HuH-7.5 (cell line): ENCODE measurements at regions not wholly inside any gene's neighbourhood (a gene's known extent, or its start where the extent isn't known, plus 50 kb on each side); places are given as distances from the start of the nearest gene placed in this dataset.
"Not testable (repeated sequence)": the region's sequence is repeated elsewhere in the genome, so short reads cannot be mapped to it uniquely, and the experiment has no call there.

Experiments
- DNase-seq: peaks from one replicate; pipeline ENCODE4 v3.0.0; 2011; ENCODE audit warnings: low spot score

- no peak for DNase-seq
Measured at GRCh38 chr2:72031346-72032110, 116.1 kb downstream of the CYP26B1 start.

DNA sequence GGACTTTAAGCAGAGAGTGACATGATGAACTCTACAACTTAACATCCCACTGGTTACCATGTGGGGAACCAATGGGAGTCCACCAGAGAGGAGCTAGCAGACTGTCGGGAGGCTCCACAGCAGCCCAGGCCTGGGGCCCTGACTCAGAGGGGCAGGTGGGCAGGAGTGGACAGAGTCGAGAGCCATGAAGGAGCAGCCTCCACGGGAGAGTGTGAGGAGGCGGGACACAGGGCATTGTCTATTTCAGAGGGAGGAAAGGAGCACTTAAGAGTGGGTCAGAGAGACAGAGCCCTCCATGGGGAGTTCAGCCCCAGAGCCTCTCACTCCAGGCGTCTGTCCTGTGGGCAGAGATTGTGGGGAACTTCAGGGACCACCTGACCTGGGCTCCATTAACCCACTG is 118.7 kb downstream of the CYP26B1 start:
- no peak for DNase-seq

DNA sequence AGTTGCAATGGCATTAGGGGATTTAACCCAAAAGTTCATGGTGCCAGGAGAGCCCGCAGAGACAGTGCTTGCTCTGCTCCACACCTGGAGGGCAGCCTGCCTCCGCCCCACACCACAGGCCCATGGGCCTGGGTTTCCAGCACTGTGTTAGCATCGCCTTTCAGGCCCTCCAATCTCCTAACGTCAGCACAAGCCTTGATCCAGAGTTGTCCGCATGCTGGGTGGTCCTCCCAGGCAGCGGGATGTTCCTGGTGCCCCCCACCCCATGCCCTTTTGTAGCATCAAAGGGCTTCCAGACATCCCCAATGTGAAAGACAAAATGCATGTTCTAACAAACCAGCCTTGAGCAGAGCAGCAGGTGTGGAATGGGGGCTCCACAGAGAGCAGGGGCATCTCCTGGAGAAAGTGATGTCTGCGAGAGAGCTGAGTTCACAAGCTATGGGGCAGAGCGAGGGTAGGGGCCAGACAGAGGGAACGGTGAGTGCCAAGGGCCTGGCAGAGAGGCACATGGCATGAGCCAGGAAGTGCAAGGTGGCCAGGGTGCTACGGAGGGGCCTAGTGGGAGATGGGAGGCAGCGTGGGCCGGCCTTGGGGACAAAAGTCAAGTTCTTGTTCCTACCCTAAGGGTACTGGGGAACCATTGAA is 119.2 kb downstream of the CYP26B1 start:
- no peak for DNase-seq

DNA sequence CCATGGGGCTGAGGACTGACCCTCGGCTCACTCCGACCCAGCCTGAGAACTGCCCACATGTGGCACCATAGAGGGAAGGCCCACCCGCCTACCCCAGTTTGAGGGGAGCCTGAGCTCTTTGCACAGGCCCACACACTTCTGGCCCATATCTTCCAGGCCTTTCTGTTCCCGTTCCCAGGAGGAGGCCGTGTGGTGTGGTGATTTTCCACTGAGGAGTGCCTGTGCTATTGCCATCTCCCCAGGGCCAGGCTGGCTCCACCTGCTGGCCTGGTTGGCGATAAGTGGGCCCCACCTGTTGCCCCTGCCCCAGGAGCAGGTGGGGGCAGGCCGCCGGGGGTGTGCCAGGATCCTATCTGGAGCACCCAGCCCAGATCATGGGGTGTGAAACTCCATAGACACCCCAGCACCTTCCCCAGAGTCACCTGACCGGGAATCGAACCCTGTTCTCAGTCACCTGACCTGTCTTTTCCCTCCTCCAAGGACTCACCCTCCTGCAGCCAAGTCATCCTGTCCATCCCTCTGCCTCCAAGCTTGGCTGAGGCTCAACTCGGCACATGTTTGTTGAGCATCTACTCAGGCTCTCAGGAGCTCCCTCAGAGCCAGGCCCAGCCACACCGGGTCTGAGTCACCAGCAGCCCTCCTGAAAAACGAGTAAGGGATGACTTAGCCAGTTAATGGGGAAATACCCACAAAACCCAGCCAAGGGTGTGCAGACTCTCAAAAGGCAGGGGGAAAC is 120.1 kb downstream of the CYP26B1 start:
- no peak for DNase-seq

GRCh38 chr2:72026819-72027425 is 120.7 kb downstream of the CYP26B1 start:
- no peak for DNase-seq

DNA sequence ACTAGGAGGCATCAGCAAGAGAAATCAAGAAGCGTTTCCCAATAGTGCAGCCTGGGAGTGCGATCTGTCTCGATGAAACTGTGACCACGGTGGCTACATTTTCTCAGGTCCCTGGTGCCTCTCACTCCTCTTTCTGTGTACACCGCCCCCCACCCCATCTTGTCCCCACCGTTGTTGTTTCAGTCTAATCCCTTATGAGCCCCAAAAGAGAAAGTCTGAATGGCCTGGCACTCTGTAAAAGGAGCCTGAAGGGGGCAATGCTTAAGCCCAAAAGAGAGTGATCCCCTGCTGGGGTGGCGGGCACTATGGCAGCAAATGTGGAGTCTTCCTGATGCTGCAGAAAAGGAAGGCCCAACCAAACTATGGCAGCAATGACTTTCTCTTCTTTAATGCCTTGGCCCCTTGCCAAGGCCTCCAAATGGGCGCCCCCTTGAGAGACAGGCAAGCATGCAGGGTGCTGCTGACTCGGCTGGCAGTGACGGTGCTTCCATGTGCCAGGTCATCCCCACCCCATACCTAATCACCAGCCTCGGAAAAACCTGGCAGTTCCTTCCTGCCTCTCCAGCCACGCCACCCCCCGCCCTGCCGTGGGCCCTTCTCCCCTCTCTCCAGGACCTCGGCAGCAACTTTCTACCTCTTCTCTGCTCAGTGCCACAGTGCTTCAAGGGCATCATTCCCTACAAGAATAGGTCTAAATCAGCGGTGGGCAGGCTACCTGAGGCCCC is 123.0 kb downstream of the CYP26B1 start:
- DNase-seq, result no peak

DNA sequence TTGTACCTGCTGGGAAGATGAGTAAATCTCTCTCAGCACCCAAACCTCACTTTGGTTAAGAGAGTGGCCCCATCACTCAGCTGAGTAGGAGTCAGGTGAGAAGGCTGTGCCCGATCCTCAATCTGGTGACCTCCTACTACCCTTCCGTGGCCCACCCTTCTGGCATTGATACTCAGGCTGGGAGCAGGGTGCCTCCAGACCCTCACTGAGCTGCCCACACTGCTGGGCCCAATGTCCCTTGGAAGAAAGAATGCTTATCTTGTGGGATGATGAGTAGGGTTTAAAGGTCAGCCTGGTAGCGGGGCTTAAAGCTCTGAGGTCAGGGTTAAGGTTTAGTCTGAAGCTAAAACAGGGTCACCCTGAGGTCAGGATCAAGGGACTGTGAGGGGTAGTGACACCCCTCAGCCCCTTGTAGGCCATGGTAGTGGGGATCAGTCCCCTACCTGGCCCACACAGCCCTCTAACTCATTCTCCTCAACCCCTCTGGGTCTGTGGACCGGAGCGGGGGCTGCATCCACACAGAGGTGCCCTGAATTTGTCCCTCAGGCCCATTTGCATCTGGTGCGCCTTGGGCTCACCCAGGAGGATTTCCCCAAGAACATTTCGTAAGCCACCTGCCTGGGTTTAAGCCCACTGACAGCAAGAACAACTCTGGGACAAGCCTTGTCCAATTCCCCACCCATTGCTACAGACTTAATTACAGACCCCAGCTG is 123.8 kb downstream of the CYP26B1 start:
- no peak for DNase-seq

GRCh38 chr2:72021371-72021770 is 126.3 kb downstream of the CYP26B1 start:
- DNase-seq, result not testable (repeated sequence)

GRCh38 chr2:72015266-72015665 is 132.4 kb downstream of the CYP26B1 start:
- DNase-seq, result no peak

DNA sequence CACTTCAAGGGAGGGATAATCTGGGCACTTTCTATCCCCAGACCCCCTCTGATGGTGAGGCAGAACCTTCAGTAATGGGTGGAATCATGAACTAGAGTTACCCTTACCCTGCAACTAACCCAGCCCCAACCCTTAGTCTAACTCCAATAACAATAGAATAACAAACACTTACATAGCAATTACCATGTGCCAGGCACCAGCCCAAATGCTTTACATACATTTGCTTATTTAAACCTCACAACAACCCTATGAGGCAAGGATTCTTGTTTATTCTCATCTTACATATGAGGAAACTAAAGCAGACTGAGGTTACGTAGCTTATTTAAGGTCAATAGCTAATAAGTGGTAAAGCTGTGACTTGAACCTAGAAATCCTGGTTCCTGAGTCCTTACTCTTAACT is 132.8 kb downstream of the CYP26B1 start:
- DNase-seq, result no peak

DNA sequence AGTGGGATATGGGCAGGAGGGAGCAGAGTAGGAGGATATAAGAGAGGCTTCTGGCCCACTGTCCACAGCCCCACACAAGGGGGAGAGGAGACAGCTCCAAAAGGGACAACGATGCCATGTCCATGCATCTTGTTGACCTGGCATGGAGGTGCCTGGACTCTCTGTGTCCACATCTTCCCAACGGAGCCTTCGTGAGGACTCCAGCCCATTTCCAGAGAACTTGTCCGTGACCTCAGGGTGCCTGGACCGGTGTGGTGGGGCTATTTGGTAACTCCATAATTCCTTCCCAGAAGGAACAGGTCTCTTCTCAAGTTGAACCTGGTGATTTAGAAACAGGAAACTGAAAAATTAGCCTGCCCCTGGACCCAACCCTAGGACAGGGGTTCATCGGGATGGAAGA is 133.9 kb downstream of the CYP26B1 start:
- DNase-seq, result no peak

- DNase-seq, result no peak
Measured at GRCh38 chr2:72012886-72013574, 134.6 kb downstream of the CYP26B1 start.

GRCh38 chr2:72011791-72012190 is 135.9 kb downstream of the CYP26B1 start:
- no peak for DNase-seq

GRCh38 chr2:72011370-72011689 is 136.3 kb downstream of the CYP26B1 start:
- no peak for DNase-seq

DNA sequence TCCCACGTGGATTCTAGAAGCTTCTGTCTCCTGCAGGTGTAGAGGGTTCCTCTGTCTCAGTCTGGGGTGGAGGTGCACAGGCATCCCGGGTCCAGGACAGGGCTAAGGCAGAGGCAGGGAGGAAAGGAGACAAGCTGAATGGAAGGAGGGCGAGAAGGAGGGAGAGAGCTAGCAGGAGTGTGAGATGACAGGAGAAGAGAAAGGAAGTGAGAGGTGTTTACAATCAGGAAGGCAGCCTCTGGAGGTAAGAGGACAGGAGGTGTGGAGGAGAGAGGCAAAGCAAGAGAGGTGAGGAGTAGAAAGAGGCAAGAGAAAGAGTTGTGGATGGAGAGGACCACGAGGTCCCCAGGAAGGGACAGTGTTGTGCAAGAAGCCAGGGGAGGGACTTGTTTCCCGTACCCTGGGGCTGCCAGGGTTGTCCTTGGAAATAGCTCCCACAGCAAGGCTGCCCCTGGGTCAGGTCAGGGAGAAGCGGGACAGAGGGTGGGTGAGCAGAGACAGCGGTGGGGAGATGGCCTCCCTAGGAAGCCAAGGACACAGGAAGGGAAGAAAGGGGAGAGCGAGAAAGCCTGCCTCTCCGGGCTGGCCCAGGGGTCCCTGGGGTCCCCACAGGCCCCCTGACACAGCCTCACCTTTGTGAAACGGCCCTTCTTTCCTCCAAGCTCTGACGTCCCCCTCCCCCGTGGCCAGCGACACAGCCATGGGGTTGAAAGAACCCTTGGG is 136.9 kb downstream of the CYP26B1 start:
- DNase-seq, result no peak

DNA sequence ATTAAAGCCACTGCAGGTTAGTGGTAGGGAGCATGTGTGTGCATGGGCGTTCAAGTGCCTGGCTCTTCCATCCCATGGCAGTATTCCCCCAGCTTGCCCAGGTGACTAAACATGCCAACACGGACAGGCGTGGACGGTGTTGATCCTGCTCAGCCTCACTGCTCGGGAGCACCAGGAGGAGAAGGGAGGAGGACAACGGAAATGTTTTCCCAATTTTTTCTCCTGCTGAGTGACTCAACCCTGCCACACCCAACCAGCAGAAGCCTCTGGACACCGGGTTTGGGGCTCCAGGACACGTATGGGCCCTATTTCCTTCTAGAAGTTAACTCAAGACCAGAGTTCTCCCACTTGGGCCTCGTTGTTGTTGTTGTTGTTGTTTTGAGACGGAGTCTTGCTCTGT is 139.1 kb downstream of the CYP26B1 start:
- no peak for DNase-seq

DNA sequence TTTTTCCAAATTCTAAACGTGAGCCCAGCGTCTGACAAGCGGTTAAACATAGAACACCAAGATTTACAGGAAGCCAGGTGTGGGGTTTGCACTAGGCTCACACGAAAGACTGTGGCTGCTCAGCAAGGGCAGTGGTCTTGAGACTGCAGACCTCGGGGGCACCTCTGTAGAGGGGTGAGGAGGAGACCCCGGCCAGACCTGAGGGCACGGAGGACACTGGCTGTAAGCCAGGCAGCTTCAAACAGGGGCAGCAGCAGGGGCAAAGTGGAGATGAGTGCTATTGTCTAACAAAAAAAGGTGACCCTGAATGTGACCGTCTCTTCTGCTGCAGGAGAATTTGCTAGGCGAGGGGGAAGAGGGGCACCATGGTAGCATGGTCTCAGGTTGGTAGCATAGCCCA is 140.3 kb downstream of the CYP26B1 start:
- no peak for DNase-seq

DNA sequence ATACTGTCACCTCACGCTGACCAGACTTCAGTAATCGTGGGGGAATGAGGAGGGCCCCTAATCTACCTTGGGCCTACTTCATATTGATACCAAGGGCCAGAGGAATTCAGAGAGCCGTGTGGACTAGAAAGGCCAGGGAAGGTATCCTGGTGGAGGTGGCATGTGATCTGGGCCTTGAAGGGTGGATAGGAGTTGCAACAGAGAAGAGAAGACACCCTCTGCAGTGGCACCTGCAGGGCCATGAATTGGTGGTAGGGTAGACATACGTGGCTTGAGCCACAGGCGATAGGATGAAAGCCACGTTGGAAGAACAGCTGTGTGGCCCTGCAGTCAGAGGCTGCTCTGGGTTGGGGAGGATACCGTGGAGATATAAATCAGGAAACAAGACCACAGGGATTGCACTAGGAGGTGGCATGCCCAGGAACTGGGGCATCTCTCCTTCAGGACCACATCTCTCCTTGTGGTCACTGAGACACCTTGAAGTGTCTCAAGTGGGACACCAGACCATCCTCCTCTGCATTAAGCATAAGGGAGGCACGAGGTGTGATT is 141.4 kb downstream of the CYP26B1 start:
- DNase-seq, result no peak

DNA sequence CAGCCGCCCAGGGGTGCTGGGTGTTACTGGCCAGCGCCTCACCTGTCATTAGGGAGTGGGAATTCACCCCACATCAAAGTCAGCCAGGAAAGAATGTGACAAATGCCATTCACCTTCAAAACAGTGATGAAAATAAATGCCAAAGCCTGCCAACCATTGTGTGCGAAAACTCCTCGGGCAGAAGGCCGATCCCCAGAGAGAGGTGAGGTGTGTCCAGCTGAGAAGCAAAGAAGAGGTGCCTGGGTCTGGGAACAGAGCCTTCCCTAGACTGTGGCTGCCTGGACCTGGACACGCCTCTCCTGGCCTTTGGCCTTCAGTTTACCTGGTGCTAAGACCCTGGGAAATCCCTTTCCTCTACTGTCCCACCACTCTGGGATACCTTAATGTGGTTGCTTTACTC is 142.7 kb downstream of the CYP26B1 start:
- no peak for DNase-seq
